ENCODE measurements at regions not wholly inside any gene's neighbourhood (a gene's known extent, or its start where the extent isn't known, plus 50 kb on each side); places are given as distances from the start of the nearest gene placed in this dataset.

- Histone ChIP-seq H3K4me3 (no peak overlapping the region), H3K27me3 (no peaks in the 10 kb centered on the region), H3K9me3 (no peaks in the 10 kb centered on the region), H3K4me1 (no peaks in the 10 kb centered on the region), H3K36me3 (no peaks in the 10 kb centered on the region), H3K27ac (no peak overlapping the region)
- intact Hi-C loops (cut with DNase I) = no loop called here
- 68 to 72% methylated on average over 6 of the region's 6 CpGs for WGBS, 2 donors
- TF ChIP-seq POLR2A (IDR thresholded peaks at IDR 0.05) (no peak), CTCF (IDR thresholded peaks at IDR 0.05) (no peak)
- DNase-seq = no peak
These were observed 680.2 kb downstream of the CCSER2 start for GRCh38 chr10:85008488-85009184.

GRCh38 chr10:85012305-85012704, 683.9 kb downstream of the CCSER2 start:
- no peak for DNase-seq
- TF ChIP-seq POLR2A (IDR thresholded peaks at IDR 0.05) (no peak), CTCF (IDR thresholded peaks at IDR 0.05) (no peak)
- intact Hi-C loops (cut with DNase I) = no loop called here

GRCh38 chr10:85026878-85027467, 698.6 kb downstream of the CCSER2 start:
- Histone ChIP-seq H3K36me3 (no peaks in the 10 kb centered on the region), H3K4me3 (no peak overlapping the region), H3K27me3 (no peaks in the 10 kb centered on the region), H3K27ac (no peak overlapping the region), H3K4me1 (no peaks in the 10 kb centered on the region), H3K9me3 (no peaks in the 10 kb centered on the region)
- DNase-seq = no peak
- intact Hi-C loops (cut with DNase I) = no loop called here
- no peak for TF ChIP-seq POLR2A (IDR thresholded peaks at IDR 0.05)
- no peak for TF ChIP-seq CTCF (IDR thresholded peaks at IDR 0.05)

More at GRCh38 chr10:85012305-85012704, 683.9 kb downstream of the CCSER2 start:
- Histone ChIP-seq H3K36me3 (no peaks in the 10 kb centered on the region), H3K27ac (no peak overlapping the region), H3K4me1 (no peaks in the 10 kb centered on the region), H3K9me3 (no peaks in the 10 kb centered on the region), H3K4me3 (no peak overlapping the region), H3K27me3 (no peaks in the 10 kb centered on the region)
- WGBS, 2 donors = 31 to 61% methylated on average over 2 of the region's 2 CpGs

GRCh38 chr10:85032981-85033380, 704.6 kb downstream of the CCSER2 start:
- WGBS, 2 donors = 17 to 60% methylated on average over 1 of the region's 1 CpG
- Histone ChIP-seq H3K9me3 (no peaks in the 10 kb centered on the region), H3K36me3 (no peaks in the 10 kb centered on the region), H3K4me3 (no peak overlapping the region), H3K27ac (no peak overlapping the region), H3K27me3 (no peaks in the 10 kb centered on the region), H3K4me1 (no peaks in the 10 kb centered on the region)
- DNase-seq = no peak
- intact Hi-C loops (cut with DNase I) = no loop called here
- no peak for TF ChIP-seq CTCF (IDR thresholded peaks at IDR 0.05)
- no peak for TF ChIP-seq POLR2A (IDR thresholded peaks at IDR 0.05)

DNA sequence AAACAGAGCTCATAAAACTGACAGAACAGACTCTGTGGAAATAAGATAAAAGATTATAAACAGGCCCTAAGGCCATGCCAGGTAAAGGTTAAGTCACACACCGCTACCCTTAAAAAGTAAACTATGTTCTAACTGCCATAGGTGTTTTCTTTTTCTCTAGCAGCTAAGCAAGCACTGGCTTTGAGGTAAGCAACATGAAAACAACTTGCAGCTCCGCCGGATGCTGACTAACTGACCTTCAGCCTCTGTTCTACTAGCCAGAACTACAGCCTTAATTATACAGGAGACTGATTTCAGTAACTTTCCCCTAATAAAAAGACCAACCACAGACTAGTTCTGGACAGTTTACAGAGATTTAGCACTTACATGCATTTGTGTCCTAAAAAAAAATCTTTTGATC, 708.3 kb downstream of the CCSER2 start:
- 73 to 84% methylated on average over 3 of the region's 3 CpGs for WGBS, 2 donors

More for the DNA sequence above, 708.3 kb downstream of the CCSER2 start:
- Histone ChIP-seq H3K4me1 (no peaks in the 10 kb centered on the region), H3K4me3 (no peak overlapping the region), H3K27ac (no peak overlapping the region), H3K27me3 (no peaks in the 10 kb centered on the region), H3K9me3 (peaks cover 0 to 17% (median 5%) of the 10 kb centered on the region in 3 donors), H3K36me3 (no peaks in the 10 kb centered on the region)
- TF ChIP-seq CTCF (IDR thresholded peaks at IDR 0.05) (no peak), POLR2A (IDR thresholded peaks at IDR 0.05) (no peak)
- intact Hi-C loops (cut with DNase I) = no loop called here
- DNase-seq = no peak
